Inferior parietal cortex (tissue), 1 donor: ENCODE measurements at regions not wholly inside any gene's neighbourhood (a gene's known extent, or its start where the extent isn't known, plus 50 kb on each side); places are given as distances from the start of the nearest gene placed in this dataset.
"Not testable (repeated sequence)": the region's sequence is repeated elsewhere in the genome, so short reads cannot be mapped to it uniquely, and the experiment has no call there.

ENCODE experiments used
- DNase-seq: peaks from one replicate; pipeline ENCODE4 v3.0.0-alpha.2; 2016; ENCODE audit errors: extremely low spot score

GRCh38 chr1:234763910-234764309 is 153.9 kb upstream of the IRF2BP2 start:
- DNase-seq: no peak

GRCh38 chr1:234763367-234763766 is 153.4 kb upstream of the IRF2BP2 start:
- DNase-seq: no peak

GRCh38 chr1:234762127-234762526 is 152.1 kb upstream of the IRF2BP2 start:
- DNase-seq: not testable (repeated sequence)

GRCh38 chr1:234760303-234760723 is 150.3 kb upstream of the IRF2BP2 start:
- DNase-seq: no peak

- DNase-seq: no peak
These were observed 149.9 kb upstream of the IRF2BP2 start for GRCh38 chr1:234759888-234760287.

- DNase-seq: no peak
These were observed 148.9 kb upstream of the IRF2BP2 start for GRCh38 chr1:234758851-234759250.

GRCh38 chr1:234756857-234757256 is 146.9 kb upstream of the IRF2BP2 start:
- DNase-seq: no peak

GRCh38 chr1:234756066-234756774 is 146.2 kb upstream of the IRF2BP2 start:
- no peak for DNase-seq

GRCh38 chr1:234755449-234755863 is 145.5 kb upstream of the IRF2BP2 start:
- peak; percentile 74 for DNase-seq

GRCh38 chr1:234753979-234754378 is 144.0 kb upstream of the IRF2BP2 start:
- no peak for DNase-seq

- no peak for DNase-seq
These were observed 142.9 kb upstream of the IRF2BP2 start for GRCh38 chr1:234752927-234753326.

- DNase-seq: no peak
These were observed 141.7 kb upstream of the IRF2BP2 start for GRCh38 chr1:234751678-234752077.

GRCh38 chr1:234750922-234751627 is 141.1 kb upstream of the IRF2BP2 start:
- peak; percentile 75 for DNase-seq

- no peak for DNase-seq
These were observed 138.7 kb upstream of the IRF2BP2 start for GRCh38 chr1:234748713-234749112.

- no peak for DNase-seq
These were observed 138.1 kb upstream of the IRF2BP2 start for GRCh38 chr1:234748066-234748465.

GRCh38 chr1:234746798-234747196 is 136.8 kb upstream of the IRF2BP2 start:
- DNase-seq: no peak

GRCh38 chr1:234745844-234746797 is 136.1 kb upstream of the IRF2BP2 start:
- DNase-seq: no peak

- DNase-seq: no peak
These were observed 135.3 kb upstream of the IRF2BP2 start for GRCh38 chr1:234745276-234745675.

- no peak for DNase-seq
These were observed 134.0 kb upstream of the IRF2BP2 start for GRCh38 chr1:234743791-234744611.

- DNase-seq: no peak
These were observed 132.6 kb upstream of the IRF2BP2 start for GRCh38 chr1:234742622-234743021.

- no peak for DNase-seq
These were observed 128.0 kb upstream of the IRF2BP2 start for GRCh38 chr1:234737967-234738314.
